HepG2 (cell line): ENCODE measurements at regions not wholly inside any gene's neighbourhood (a gene's known extent, or its start where the extent isn't known, plus 50 kb on each side); places are given as distances from the start of the nearest gene placed in this dataset.

Source experiments
- ATAC-seq: fragments of 200-7000 bp; cut with Tn5 transposase; 3 replicates; pipeline ENCODE4 v1.9.1; 2020; ENCODE audit warnings: mild to moderate bottlenecking, moderate library complexity
- BruUV-seq: library from RNA; stranded (reverse); fragments of 400-500 nt; replicated peaks from 2 replicates; lab custom pipeline; 2021; lab: Mats Ljungman, UMichigan
- CTCF ChIA-PET: fragments of 300-600 bp; formaldehyde crosslinking; extraction: SDS; loops from one replicate; lab custom pipeline; 2021; ENCODE audit warnings: low total read pairs, inconsistent platforms, low intra/inter-chr PET ratio; lab: Yijun Ruan, JAX
- POLR2A ChIA-PET: fragments of 350-600 bp; sonication (Branson Sonifier 250); formaldehyde crosslinking; loops from one replicate; lab custom pipeline; 2020; ENCODE audit warnings: antibody characterized with exemption, inconsistent platforms; lab: Yijun Ruan, JAX
- DNase-seq: peaks from one replicate; pipeline ENCODE4 v3.0.0-alpha.2; 2015; ENCODE audit warnings: low spot score
- FAIRE-seq: peaks from 3 replicates; lab custom pipeline; 2011; peaks lifted over from hg19 to GRCh38; lab: Jason Lieb, UNC
- H2AFZ ChIP-seq: one replicate; pipeline ENCODE4 v1.6.1; 2011; ENCODE audit warnings: low read length, inconsistent platforms
- H3K27ac ChIP-seq: fragments of 300-600 bp; 3 replicates; pipeline ENCODE4 v1.8.0; 2011; ENCODE audit warnings: mixed run types, mild to moderate bottlenecking, mixed read lengths, low read length, inconsistent platforms; ENCODE audit not compliant: insufficient read depth; ENCODE audit errors: extremely low read length
- H3K27me3 ChIP-seq, 2 experiments: fragments of 200-600 bp in 1 of 2; 2 replicates in 1 of 2; 3 replicates in 1 of 2; pipeline versions ENCODE4 v1.6.0 to v1.8.0; 2011; ENCODE audit warnings: low read length in 2 of 2, mild to moderate bottlenecking in 2 of 2, moderate library complexity in 2 of 2, inconsistent platforms in 1 of 2; ENCODE audit not compliant: insufficient read depth in 2 of 2, control insufficient read depth in 1 of 2
- H3K36me3 ChIP-seq, 2 experiments: fragments of 200-600 bp in 1 of 2; replicated peaks in 1 of 2; 2 replicates in 1 of 2; 3 replicates in 1 of 2; pipeline versions ENCODE4 v1.5.1 to v1.8.0; 2011; ENCODE audit warnings: low read length in 2 of 2, inconsistent platforms in 1 of 2; ENCODE audit not compliant: insufficient read depth in 2 of 2, control insufficient read depth in 1 of 2
- H3K4me1 ChIP-seq: 2 replicates; pipeline ENCODE4 v1.5.1; 2012; ENCODE audit warnings: low read length, inconsistent platforms; ENCODE audit not compliant: insufficient read depth
- H3K4me2 ChIP-seq: 2 replicates; pipeline ENCODE4 v1.6.0; 2011; ENCODE audit warnings: low read depth, low read length, inconsistent platforms
- H3K4me3 ChIP-seq, 3 experiments: fragments of 200-600 bp in 1 of 3; sonication (generic), shearing (Covaris generic) in 1 of 3; replicated peaks in 1 of 3; 2 replicates each; pipeline ENCODE4 v1.5.1; 2011 to 2016; ENCODE audit warnings: low read length in 3 of 3, inconsistent platforms in 2 of 3, low read depth in 2 of 3, mild to moderate bottlenecking in 2 of 3, control low read depth in 1 of 3, mixed read lengths in 1 of 3; ENCODE audit not compliant: insufficient read depth in 1 of 3
- H3K79me2 ChIP-seq: one replicate; pipeline ENCODE4 v1.6.1; 2011; ENCODE audit warnings: low read length, inconsistent platforms; ENCODE audit not compliant: insufficient read depth
- H3K9ac ChIP-seq: 2 replicates; pipeline ENCODE4 v1.6.0; 2011; ENCODE audit warnings: mild to moderate bottlenecking, low read depth, low read length, inconsistent platforms; ENCODE audit not compliant: insufficient read depth
- H3K9me3 ChIP-seq: 2 replicates; pipeline ENCODE4 v1.5.1; 2012; ENCODE audit warnings: mild to moderate bottlenecking, low read length
- H4K20me1 ChIP-seq: 2 replicates; pipeline ENCODE4 v1.6.0; 2011; ENCODE audit warnings: inconsistent platforms, mild to moderate bottlenecking, low read length, moderate library complexity; ENCODE audit not compliant: insufficient read depth
- CENPT ChIP-seq: sonication (generic); formaldehyde crosslinking; IDR thresholded peaks from 2 replicates; pipeline ENCODE4 v1.8.0; 2022; ENCODE audit warnings: low read depth, mild to moderate bottlenecking, moderate library complexity, missing genetic modification reagents
- MIXL1 ChIP-seq: IDR thresholded peaks from 2 replicates; pipeline ENCODE4 v1.6.1; 2016
- NFIB ChIP-seq: sonication (generic); formaldehyde crosslinking; IDR thresholded peaks from 2 replicates; pipeline ENCODE4 v1.9.0; 2021; ENCODE audit warnings: missing genetic modification reagents, mild to moderate bottlenecking, borderline replicate concordance
- NFRKB ChIP-seq: fragments of 450-650 bp; IDR thresholded peaks from 2 replicates; pipeline ENCODE4 v1.6.1; 2017
- NFYB ChIP-seq: sonication (generic); formaldehyde crosslinking; IDR thresholded peaks from 2 replicates; pipeline ENCODE4 v1.4.0; 2020; ENCODE audit warnings: missing genetic modification reagents
- RAD21 ChIP-seq: fragments of 450-650 bp; formaldehyde crosslinking; IDR thresholded peaks from 2 replicates; pipeline ENCODE4 v1.5.0; 2020; ENCODE audit warnings: mild to moderate bottlenecking
- TMF1 ChIP-seq: sonication (generic); formaldehyde crosslinking; IDR thresholded peaks from 2 replicates; pipeline ENCODE4 v1.8.1; 2022; ENCODE audit warnings: low read depth, missing genetic modification reagents
- ZKSCAN5 ChIP-seq: sonication (generic); formaldehyde crosslinking; IDR thresholded peaks from 2 replicates; pipeline ENCODE4 v1.5.1; 2020; ENCODE audit warnings: mild to moderate bottlenecking, missing genetic modification reagents
- ZNF446 ChIP-seq: sonication (generic); formaldehyde crosslinking; IDR thresholded peaks from 2 replicates; pipeline ENCODE4 v1.5.0; 2020; ENCODE audit warnings: mild to moderate bottlenecking, missing genetic modification reagents
- ZNF572 ChIP-seq: sonication (generic); formaldehyde crosslinking; IDR thresholded peaks from 2 replicates; pipeline ENCODE4 v1.5.1; 2020; ENCODE audit warnings: mild to moderate bottlenecking, missing genetic modification reagents
- in situ Hi-C: cut with HindIII; loops from 2 replicates; pipeline ENCODE4 v1.10.0; 2017; ENCODE audit warnings: low pct_unique_long_range_greater_than_20kb; ENCODE audit not compliant: extremely low pct_ligation_motif_present
- intact Hi-C: fragments of 100-400 bp; cut with micrococcal nuclease; formaldehyde crosslinking; loops from one replicate; pipeline ENCODE4 v1.10.0; 2022; ENCODE audit not compliant: unreplicated experiment
- TF ChIP-seq, protein P1 (sequence below): sonication (generic); formaldehyde crosslinking; IDR thresholded peaks from 2 replicates; pipeline ENCODE4 v1.9.0; 2021; ENCODE audit warnings: missing genetic modification reagents, mild to moderate bottlenecking, borderline replicate concordance

GRCh38 chr4:164617426-164617825 is 136.5 kb upstream of the SMIM31 start:
- Histone ChIP-seq H3K9ac (no peak overlapping the region), H4K20me1 (no peaks in the 10 kb centered on the region), H2AFZ (no peak overlapping the region), H3K4me2 (no peak overlapping the region), H3K36me3 (no peaks in the 10 kb centered on the region), H3K79me2 (no peaks in the 10 kb centered on the region), H3K27ac (no peak overlapping the region), H3K4me3 (no peak overlapping the region), H3K4me1 (no peaks in the 10 kb centered on the region), H3K9me3 (no peaks in the 10 kb centered on the region), H3K27me3 (no peaks in the 10 kb centered on the region)
- TF ChIP-seq ZKSCAN5 (CRISPR knock-in tag) (no peak), RAD21 (CRISPR knock-in tag) (no peak), NFRKB (no peak), NFYB (CRISPR knock-in tag) (no peak), CENPT (CRISPR knock-in tag) (no peak), ZNF572 (CRISPR knock-in tag) (no peak), NFIB (no peak), TMF1 (no peak), ZNF446 (CRISPR knock-in tag) (no peak), MIXL1 (no peak)
- TF ChIP-seq, protein P1, sequence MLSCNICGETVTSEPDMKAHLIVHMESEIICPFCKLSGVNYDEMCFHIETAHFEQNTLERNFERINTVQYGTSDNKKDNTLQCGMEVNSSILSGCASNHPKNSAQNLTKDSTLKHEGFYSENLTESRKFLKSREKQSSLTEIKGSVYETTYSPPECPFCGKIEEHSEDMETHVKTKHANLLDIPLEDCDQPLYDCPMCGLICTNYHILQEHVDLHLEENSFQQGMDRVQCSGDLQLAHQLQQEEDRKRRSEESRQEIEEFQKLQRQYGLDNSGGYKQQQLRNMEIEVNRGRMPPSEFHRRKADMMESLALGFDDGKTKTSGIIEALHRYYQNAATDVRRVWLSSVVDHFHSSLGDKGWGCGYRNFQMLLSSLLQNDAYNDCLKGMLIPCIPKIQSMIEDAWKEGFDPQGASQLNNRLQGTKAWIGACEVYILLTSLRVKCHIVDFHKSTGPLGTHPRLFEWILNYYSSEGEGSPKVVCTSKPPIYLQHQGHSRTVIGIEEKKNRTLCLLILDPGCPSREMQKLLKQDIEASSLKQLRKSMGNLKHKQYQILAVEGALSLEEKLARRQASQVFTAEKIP (CRISPR knock-in tag), result no peak
- intact Hi-C loops (no loop called here), in situ Hi-C loops (no loop called here)
- ATAC-seq, result no peak
- BruUV-seq, result no TSS peak
- FAIRE-seq, result no peak
- no peak for DNase-seq
- ChIA-PET POLR2A (no interaction called here), CTCF (no interaction called here)
